ENCODE measurements at regions not wholly inside any gene's neighbourhood (a gene's known extent, or its start where the extent isn't known, plus 50 kb on each side); places are given as distances from the start of the nearest gene placed in this dataset.

DNA sequence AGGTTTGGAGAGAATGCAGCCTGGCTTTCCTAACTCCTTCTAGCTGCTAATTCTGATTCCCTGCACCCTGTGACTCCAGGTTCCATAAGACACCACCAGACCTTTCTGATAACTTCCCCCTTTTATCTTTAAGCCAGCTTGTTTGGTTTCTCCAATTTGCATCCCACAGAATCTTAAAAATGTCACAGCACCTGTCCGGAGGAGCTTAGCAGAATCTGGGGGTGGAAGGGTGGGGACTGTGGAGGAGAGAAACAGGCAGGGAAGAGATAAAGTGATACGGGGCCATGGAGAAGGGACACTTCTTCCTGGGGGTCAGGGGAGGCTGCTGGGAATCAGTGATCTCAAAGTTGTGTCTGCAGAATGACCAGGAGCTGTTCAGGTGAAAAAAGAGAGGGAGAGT is 59.4 kb downstream of the FOXL1 start:
- Histone ChIP-seq H3K4me1 (no peaks in the 10 kb centered on the region), H3K4me3 (no peak overlapping the region), H3K36me3 (no peaks in the 10 kb centered on the region), H3K27ac (no peak overlapping the region), H3K27me3 (peaks cover 0 to 6% of the 10 kb centered on the region in 2 donors), H3K9me3 (no peaks in the 10 kb centered on the region)
- DNase-seq (ENCODE audit: low spot score in 2 of 2): no peak
- no peak for TF ChIP-seq POLR2AphosphoS5 (IDR thresholded peaks at IDR 0.05)
- no peak for TF ChIP-seq POLR2A (IDR thresholded peaks at IDR 0.05)
- TF ChIP-seq, protein P1, sequence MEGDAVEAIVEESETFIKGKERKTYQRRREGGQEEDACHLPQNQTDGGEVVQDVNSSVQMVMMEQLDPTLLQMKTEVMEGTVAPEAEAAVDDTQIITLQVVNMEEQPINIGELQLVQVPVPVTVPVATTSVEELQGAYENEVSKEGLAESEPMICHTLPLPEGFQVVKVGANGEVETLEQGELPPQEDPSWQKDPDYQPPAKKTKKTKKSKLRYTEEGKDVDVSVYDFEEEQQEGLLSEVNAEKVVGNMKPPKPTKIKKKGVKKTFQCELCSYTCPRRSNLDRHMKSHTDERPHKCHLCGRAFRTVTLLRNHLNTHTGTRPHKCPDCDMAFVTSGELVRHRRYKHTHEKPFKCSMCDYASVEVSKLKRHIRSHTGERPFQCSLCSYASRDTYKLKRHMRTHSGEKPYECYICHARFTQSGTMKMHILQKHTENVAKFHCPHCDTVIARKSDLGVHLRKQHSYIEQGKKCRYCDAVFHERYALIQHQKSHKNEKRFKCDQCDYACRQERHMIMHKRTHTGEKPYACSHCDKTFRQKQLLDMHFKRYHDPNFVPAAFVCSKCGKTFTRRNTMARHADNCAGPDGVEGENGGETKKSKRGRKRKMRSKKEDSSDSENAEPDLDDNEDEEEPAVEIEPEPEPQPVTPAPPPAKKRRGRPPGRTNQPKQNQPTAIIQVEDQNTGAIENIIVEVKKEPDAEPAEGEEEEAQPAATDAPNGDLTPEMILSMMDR (IDR thresholded peaks at IDR 0.05): no peak
- intact Hi-C loops (cut with DNase I; ENCODE audit: low total_unique reads): no loop called here

DNA sequence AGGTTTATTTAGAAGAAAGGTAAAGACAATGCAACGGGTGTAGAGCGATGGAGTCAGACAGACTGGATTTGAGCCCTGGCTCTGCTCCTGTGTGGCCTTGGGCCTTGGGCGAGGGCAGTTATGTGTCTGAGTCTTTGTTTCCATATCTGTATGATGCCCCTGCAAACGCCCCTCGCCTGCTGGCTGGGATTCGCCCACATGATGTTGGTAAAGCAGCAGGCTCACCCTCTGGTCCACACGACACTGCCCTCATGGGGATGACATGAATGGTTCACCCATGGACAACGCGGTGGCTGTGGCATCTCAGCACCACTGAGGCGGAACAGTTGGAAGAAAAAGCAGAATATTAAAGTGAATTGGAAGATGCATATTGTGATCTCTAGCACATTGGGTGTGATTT is 60.3 kb downstream of the FOXL1 start:
- no peak for DNase-seq (ENCODE audit: low spot score in 2 of 2)
- Histone ChIP-seq H3K4me3 (no peak overlapping the region), H3K27ac (no peak overlapping the region), H3K9me3 (no peaks in the 10 kb centered on the region), H3K27me3 (peaks cover 0 to 6% of the 10 kb centered on the region in 2 donors), H3K4me1 (no peaks in the 10 kb centered on the region), H3K36me3 (no peaks in the 10 kb centered on the region)
- intact Hi-C loops (cut with DNase I; ENCODE audit: low total_unique reads): no loop called here
- TF ChIP-seq POLR2A (IDR thresholded peaks at IDR 0.05): no peak
- TF ChIP-seq POLR2AphosphoS5 (IDR thresholded peaks at IDR 0.05): no peak
- TF ChIP-seq, protein P1 (IDR thresholded peaks at IDR 0.05): no peak

DNA sequence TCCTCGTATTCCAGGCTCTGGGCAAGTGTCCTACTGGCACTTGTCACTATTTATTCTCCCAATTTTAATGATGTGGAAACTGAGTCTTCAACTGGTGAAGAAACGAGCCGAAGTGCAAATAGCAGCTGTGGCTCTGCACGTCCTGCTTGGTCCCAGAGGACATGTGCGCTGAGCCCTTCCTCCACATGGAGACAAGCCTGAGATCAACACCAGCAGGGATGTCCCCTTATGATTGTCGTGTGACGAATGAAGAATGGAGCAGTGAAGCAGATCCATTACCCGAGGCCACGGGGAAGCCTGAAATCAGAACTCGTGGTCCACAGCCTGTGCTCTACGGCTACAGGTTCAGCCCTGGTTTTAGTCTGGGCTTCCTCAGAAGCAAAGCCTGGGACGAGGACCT is 61.0 kb downstream of the FOXL1 start:
- intact Hi-C loops (cut with DNase I; ENCODE audit: low total_unique reads): no loop called here
- DNase-seq (ENCODE audit: low spot score in 2 of 2): no peak
- Histone ChIP-seq H3K36me3 (no peaks in the 10 kb centered on the region), H3K4me3 (no peak overlapping the region), H3K27me3 (peaks cover 0 to 6% of the 10 kb centered on the region in 2 donors), H3K27ac (peak overlapping the region in 1 of 2 donors; percentile 19), H3K9me3 (no peaks in the 10 kb centered on the region), H3K4me1 (no peaks in the 10 kb centered on the region)
- TF ChIP-seq POLR2A (IDR thresholded peaks at IDR 0.05): no peak
- TF ChIP-seq POLR2AphosphoS5 (IDR thresholded peaks at IDR 0.05): no peak
- TF ChIP-seq, protein P1 (IDR thresholded peaks at IDR 0.05): no peak

DNA sequence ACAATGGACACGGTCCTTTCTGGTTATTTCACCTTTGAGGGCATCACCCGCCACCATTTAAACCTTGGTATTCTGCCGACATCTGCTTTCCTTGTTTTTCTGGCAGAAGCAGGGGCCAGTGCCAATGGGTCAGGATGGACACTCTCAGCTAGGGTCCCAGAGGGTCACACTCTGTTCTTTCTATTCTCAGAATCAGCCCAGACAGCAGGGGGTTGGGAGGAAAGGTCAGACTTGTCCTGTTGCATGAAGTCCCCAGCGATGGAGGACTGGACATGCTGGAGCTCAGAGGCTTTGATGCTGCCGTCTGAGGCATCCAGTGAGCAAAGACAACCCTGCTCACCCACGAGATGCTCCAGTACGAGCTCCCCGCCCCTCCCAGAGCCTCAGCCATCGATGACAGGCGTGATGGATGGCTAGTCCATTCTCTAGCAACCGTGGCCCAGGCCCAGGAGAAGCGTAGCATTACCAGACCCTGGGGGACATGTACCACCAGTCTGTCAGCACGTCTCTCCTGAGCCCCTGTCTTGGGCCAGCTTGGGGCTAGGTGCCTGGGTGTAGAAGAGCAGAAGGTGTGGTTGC is 62.0 kb downstream of the FOXL1 start:
- H3K27me3 ChIP-seq: peaks cover 0 to 6% of the 10 kb centered on the region in 2 donors
- no peaks in the 10 kb centered on the region for H3K4me1 ChIP-seq
- H3K4me3 ChIP-seq: no peak overlapping the region
- H3K27ac ChIP-seq: no peak overlapping the region
- no peaks in the 10 kb centered on the region for H3K36me3 ChIP-seq
- DNase-seq (ENCODE audit: low spot score in 2 of 2): no peak
- intact Hi-C loops (cut with DNase I; ENCODE audit: low total_unique reads): no loop called here
- TF ChIP-seq POLR2AphosphoS5 (IDR thresholded peaks at IDR 0.05) (no peak), POLR2A (IDR thresholded peaks at IDR 0.05) (no peak)
- TF ChIP-seq, protein P1 (IDR thresholded peaks at IDR 0.05): no peak
- H3K9me3 ChIP-seq: no peaks in the 10 kb centered on the region

DNA sequence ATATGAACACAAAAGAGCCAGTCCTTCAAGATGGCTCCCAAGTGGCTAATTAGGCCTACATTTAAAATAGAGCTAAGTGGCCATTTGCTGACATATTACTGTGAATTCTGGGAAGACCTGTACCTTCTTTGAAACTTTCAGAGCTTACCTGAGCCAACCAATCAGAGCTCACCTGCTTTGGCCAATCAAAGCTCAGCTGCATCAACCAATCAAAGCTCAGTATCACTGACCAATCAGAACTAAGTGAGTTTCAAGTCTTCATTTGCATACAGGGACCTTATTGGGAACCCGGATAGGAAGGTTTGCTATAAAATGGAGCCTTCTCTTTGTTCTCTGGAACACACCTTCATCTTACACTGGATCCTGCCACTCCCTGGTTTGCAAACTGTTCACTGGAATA is 63.7 kb downstream of the FOXL1 start:
- DNase-seq (ENCODE audit: low spot score in 2 of 2): no peak
- TF ChIP-seq, protein P1 (IDR thresholded peaks at IDR 0.05): no peak
- no peak for TF ChIP-seq POLR2AphosphoS5 (IDR thresholded peaks at IDR 0.05)
- no peak for TF ChIP-seq POLR2A (IDR thresholded peaks at IDR 0.05)
- no peaks in the 10 kb centered on the region for H3K36me3 ChIP-seq
- no peaks in the 10 kb centered on the region for H3K4me1 ChIP-seq
- H3K27me3 ChIP-seq: peaks cover 0 to 11% of the 10 kb centered on the region in 2 donors
- H3K27ac ChIP-seq: no peak overlapping the region
- intact Hi-C loops (cut with DNase I; ENCODE audit: low total_unique reads): no loop called here
- H3K4me3 ChIP-seq: no peak overlapping the region
- H3K9me3 ChIP-seq: peaks cover 0 to 2% of the 10 kb centered on the region in 2 donors
